ENCODE measurements at regions not wholly inside any gene's neighbourhood (a gene's known extent, or its start where the extent isn't known, plus 50 kb on each side); places are given as distances from the start of the nearest gene placed in this dataset.

GRCh38 chr20:42003380-42003779, 385.2 kb upstream of the CHD6 start:
- no peak for TF ChIP-seq CTCF (conservative IDR thresholded peaks at IDR 0.05)
- no peak for TF ChIP-seq ZFX (IDR thresholded peaks at IDR 0.05)

Data from C4-2B (cell line).